GM12874 (cell line): ENCODE measurements at regions not wholly inside any gene's neighbourhood (a gene's known extent, or its start where the extent isn't known, plus 50 kb on each side); places are given as distances from the start of the nearest gene placed in this dataset.

ENCODE experiments used
- TF ChIP-seq, protein P1 (sequence below): IDR thresholded peaks from 2 replicates; pipeline ENCODE4 v1.5.1; 2011; ENCODE audit warnings: low read depth, mild to moderate bottlenecking, control low read depth, low read length, moderate library complexity; ENCODE audit not compliant: insufficient read depth

DNA sequence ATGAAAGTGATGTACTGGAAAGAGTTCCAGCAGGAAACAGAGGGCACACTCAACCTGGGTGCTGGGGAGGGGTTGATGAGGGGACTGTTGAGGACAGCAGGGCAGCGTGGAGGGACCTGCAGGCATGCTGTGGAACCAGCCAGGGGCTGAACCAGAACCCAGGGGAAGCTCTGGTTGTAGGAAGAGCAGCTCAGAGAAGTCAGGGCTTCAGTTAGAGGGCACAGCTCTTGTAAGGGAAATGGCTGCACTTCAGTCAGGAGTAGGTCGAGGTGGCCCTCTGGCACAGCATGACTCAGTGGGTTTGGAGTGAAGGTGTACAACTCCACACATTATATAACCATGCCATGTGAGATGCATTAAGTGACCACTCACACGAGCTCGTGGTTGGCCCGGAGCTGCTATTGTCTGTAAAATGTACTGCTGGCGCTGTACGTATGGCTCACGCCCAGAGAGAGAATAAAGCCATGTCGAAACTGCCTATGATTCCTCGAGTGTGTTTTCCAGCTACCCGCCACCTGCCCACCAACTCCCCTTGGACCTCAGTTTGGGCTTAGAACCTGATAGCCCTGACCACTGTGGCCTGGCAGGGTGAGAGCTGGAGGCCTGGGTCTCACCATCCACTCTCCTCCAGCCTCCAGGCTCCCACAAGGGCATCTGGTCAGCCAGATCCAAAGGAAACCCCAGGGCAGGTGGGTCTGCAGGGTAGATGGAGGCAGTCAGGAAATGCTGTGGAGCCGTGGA lies 136.5 kb upstream of the HS6ST1 start:
- TF ChIP-seq, protein P1, sequence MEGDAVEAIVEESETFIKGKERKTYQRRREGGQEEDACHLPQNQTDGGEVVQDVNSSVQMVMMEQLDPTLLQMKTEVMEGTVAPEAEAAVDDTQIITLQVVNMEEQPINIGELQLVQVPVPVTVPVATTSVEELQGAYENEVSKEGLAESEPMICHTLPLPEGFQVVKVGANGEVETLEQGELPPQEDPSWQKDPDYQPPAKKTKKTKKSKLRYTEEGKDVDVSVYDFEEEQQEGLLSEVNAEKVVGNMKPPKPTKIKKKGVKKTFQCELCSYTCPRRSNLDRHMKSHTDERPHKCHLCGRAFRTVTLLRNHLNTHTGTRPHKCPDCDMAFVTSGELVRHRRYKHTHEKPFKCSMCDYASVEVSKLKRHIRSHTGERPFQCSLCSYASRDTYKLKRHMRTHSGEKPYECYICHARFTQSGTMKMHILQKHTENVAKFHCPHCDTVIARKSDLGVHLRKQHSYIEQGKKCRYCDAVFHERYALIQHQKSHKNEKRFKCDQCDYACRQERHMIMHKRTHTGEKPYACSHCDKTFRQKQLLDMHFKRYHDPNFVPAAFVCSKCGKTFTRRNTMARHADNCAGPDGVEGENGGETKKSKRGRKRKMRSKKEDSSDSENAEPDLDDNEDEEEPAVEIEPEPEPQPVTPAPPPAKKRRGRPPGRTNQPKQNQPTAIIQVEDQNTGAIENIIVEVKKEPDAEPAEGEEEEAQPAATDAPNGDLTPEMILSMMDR = no peak

DNA sequence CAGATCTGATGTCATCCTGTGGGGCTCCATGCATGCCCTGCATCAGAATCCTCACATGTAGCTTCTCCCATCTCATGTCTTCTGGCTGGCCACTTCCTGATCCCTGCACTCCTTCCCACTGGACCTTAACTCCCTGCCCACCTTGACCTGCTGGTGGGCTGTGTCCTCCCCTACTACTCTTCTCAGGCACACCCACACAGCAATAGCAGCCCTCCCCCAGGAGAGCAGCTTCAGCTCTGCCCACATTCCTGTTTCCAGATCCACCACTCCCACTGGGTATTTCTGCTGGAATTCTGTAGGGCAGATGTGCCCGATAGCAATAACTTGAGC lies 137.0 kb upstream of the HS6ST1 start:
- TF ChIP-seq, protein P1 = no peak

DNA sequence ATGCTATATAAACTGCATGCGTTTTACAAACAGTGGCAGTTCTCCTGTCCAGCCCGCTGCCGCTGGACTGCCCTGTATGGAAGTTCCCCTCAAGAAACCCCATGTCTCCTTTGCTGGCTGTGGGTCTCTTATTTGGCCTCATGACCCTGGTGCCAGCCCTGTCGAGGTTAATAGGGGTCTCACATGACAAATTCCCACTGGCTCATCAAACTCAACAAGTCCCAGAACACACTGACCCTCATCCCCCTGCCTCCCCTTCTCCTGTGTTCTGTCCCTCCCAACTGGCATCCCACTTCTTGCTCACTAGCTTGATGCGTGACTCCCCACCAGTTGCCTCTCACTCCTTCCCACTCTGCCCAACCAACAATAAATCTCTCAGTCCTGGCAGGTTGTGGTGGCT lies 137.6 kb upstream of the HS6ST1 start:
- TF ChIP-seq, protein P1 = no peak

DNA sequence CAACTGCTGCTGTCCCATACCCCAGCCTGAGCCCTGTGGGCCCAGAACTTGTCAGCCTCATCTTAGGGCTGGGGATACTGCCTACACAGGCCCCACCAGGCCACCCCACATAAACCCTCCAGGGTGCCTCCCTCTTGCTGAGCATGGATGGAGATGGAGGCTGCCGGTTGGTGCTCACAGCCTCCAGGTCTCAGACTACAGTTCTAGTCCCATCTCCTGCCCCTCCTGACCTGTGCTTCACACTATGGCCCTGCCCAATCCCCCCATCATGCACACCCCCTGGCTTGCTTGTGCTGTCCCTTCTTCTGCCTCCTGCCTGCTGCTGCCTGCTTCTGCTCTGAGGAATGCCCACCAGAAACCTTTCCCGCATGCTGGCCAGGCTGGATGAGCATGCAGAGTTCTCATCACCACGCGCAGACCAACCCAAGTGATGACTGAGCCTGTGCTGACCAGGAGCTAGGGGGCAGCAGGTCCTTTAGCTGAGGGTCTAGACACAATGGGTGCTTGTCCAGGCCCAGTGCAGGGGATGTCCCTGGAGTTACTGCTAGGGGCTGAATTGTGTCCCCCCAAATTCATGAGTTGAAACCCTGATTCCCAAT lies 138.4 kb upstream of the HS6ST1 start:
- TF ChIP-seq, protein P1 = no peak

DNA sequence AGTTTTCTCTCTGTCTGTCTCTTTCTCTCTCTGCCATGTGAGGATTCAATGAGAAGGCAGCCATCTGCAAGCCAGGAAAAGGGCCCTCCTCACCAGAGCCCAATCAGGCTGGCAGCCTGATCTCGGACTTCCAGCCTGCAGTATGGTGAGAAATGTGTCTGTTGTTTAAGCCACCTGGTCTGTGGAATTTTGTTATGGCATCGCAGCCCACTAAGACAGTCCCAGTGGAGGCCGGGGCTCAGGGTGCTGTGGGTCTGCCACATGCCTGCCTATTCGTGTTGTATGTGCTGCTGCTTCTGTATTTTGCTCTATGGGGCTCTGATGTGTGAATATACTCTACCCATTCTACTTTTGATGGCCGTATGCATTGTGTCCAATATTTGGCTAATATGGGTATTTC lies 139.0 kb upstream of the HS6ST1 start:
- TF ChIP-seq, protein P1 = no peak

DNA sequence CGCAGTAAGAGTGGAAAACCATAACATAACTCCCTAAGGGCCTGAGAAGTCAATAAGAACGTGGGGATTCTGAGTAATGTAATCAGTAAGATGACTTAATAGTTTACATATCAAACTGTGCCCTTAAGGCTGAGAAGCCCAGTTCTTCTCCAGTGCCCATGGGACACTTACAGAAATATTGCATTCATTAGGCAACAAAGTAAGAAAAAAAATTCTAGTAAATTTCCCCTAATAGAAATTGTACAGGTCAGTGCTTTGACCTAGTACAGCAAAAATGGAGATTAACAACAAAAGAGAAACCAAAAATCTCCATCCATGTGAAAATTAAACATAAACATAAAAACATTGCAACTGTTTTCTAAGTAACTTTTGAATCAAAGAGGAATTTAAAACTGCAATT lies 139.8 kb upstream of the HS6ST1 start:
- TF ChIP-seq, protein P1 = no peak

DNA sequence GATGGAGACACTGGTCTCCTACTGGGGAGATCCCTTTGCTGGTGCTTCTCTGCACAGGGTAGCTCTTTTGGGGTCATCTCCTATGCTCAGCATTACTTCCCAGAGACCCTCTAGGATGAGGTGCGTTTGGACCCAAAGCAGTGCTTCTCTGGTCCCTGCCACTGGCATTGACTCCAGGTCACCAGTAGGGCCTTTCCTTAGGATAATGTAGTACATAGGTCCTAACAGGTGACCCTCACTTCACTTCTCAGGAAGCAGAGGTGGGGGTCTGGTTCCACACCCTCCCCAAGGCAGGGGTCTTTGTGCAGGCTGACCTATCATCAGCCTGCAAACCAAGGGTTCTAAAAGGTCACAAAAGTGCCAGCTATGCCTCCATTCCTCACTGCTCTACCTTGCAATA lies 145.8 kb upstream of the HS6ST1 start:
- TF ChIP-seq, protein P1 = no peak
